ENCODE measurements at regions not wholly inside any gene's neighbourhood (a gene's known extent, or its start where the extent isn't known, plus 50 kb on each side); places are given as distances from the start of the nearest gene placed in this dataset.

DNA sequence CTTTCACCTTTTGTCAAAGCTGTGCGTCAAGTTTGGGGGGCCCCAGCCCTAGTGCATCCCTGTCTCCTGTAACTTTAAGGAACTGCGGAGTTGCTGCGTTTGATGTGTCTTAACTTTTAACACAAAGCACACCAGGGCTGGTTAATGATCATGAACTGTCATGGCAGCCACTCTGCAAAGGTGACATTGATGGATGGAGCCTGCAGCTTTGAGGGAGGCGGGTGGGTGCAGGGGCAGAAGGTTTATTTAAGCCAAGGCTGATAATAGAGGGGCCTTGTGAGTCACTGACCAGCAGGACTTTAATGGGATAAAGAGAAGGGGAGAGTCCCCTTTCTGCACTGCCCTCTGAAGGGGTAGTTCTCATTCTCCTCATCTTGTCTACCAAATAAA is 190.2 kb upstream of the GATA6 start:
- TF ChIP-seq, protein P1, sequence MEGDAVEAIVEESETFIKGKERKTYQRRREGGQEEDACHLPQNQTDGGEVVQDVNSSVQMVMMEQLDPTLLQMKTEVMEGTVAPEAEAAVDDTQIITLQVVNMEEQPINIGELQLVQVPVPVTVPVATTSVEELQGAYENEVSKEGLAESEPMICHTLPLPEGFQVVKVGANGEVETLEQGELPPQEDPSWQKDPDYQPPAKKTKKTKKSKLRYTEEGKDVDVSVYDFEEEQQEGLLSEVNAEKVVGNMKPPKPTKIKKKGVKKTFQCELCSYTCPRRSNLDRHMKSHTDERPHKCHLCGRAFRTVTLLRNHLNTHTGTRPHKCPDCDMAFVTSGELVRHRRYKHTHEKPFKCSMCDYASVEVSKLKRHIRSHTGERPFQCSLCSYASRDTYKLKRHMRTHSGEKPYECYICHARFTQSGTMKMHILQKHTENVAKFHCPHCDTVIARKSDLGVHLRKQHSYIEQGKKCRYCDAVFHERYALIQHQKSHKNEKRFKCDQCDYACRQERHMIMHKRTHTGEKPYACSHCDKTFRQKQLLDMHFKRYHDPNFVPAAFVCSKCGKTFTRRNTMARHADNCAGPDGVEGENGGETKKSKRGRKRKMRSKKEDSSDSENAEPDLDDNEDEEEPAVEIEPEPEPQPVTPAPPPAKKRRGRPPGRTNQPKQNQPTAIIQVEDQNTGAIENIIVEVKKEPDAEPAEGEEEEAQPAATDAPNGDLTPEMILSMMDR (IDR thresholded peaks at IDR 0.05 in 2 of 3, conservative IDR thresholded peaks at IDR 0.05 in 1 of 3; ENCODE audit: control insufficient read depth in 2 of 3, extremely low read depth in 1 of 3, insufficient read depth in 1 of 3, low read depth in 3 of 3, low read length in 3 of 3): no peak
- no peak for TF ChIP-seq EZH2 (IDR thresholded peaks at IDR 0.05; ENCODE audit: borderline replicate concordance, control insufficient read depth, low read depth, low read length)
- TF ChIP-seq SMC3 (IDR thresholded peaks at IDR 0.05; ENCODE audit: borderline replicate concordance, low read length): no peak
- no peak for TF ChIP-seq POLR2AphosphoS5 (IDR thresholded peaks at IDR 0.05; ENCODE audit: low read length)
- no peak for TF ChIP-seq POLR2A (IDR thresholded peaks at IDR 0.05; ENCODE audit: low read depth, low read length)
- TF ChIP-seq, protein P2, sequence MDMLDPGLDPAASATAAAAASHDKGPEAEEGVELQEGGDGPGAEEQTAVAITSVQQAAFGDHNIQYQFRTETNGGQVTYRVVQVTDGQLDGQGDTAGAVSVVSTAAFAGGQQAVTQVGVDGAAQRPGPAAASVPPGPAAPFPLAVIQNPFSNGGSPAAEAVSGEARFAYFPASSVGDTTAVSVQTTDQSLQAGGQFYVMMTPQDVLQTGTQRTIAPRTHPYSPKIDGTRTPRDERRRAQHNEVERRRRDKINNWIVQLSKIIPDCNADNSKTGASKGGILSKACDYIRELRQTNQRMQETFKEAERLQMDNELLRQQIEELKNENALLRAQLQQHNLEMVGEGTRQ (IDR thresholded peaks at IDR 0.05; ENCODE audit: borderline replicate concordance, low read depth, low read length): no peak
- no peak for TF ChIP-seq TARDBP (IDR thresholded peaks at IDR 0.05; ENCODE audit: borderline replicate concordance)
- TF ChIP-seq JUND (IDR thresholded peaks at IDR 0.05; ENCODE audit: low read depth, low read length): no peak
- no peak for TF ChIP-seq EP300 (IDR thresholded peaks at IDR 0.05; ENCODE audit: borderline replicate concordance in 1 of 2, control insufficient read depth in 1 of 2, low read depth in 2 of 2, low read length in 2 of 2)
- no peak for TF ChIP-seq SREBF2 (IDR thresholded peaks at IDR 0.05; ENCODE audit: low read length)
- TF ChIP-seq CBFB (IDR thresholded peaks at IDR 0.05; ENCODE audit: low read depth): no peak
- no peak for TF ChIP-seq YY1 (IDR thresholded peaks at IDR 0.05; ENCODE audit: low read depth, low read length)
- TF ChIP-seq CHD4 (IDR thresholded peaks at IDR 0.05): no peak
- no peak for TF ChIP-seq GATAD2B (conservative IDR thresholded peaks at IDR 0.05; ENCODE audit: low read depth)
